Tibial nerve (tissue), 4 donors: ENCODE measurements at regions not wholly inside any gene's neighbourhood (a gene's known extent, or its start where the extent isn't known, plus 50 kb on each side); places are given as distances from the start of the nearest gene placed in this dataset.

Experiments used
- CTCF ChIP-seq, 5 experiments: fragments of 200-600 bp in 3 of 5; fragments of 450-650 bp in 2 of 5; sonication (generic) in 3 of 5; IDR thresholded peaks; one replicate each; pipeline ENCODE4 v1.5.1; 2016 to 2019; ENCODE audit warnings: antibody characterized with exemption in 5 of 5, mild to moderate bottlenecking in 3 of 5, moderate library complexity in 2 of 5
- EP300 ChIP-seq, 2 donors: sonication (generic); formaldehyde crosslinking; IDR thresholded peaks; one replicate each; pipeline ENCODE4 v1.6.1; 2017; ENCODE audit warnings: antibody characterized with exemption in 2 of 2, mild to moderate bottlenecking in 1 of 2

GRCh38 chr20:4459081-4459480, 210.0 kb upstream of the ADRA1D start:
- TF ChIP-seq CTCF (IDR thresholded peaks at IDR 0.05) = no peak
- no peak for TF ChIP-seq EP300 (IDR thresholded peaks at IDR 0.05)
